NOMO-1 treated with DMSO at 0.1 percent for 48 hours (cell line): ENCODE measurements at regions not wholly inside any gene's neighbourhood (a gene's known extent, or its start where the extent isn't known, plus 50 kb on each side); places are given as distances from the start of the nearest gene placed in this dataset.

Experiments
- DNase-seq: peaks from one replicate; lab custom pipeline; 2025; ENCODE audit not compliant: unreplicated experiment; lab: John Stamatoyannopoulos, UW

DNA sequence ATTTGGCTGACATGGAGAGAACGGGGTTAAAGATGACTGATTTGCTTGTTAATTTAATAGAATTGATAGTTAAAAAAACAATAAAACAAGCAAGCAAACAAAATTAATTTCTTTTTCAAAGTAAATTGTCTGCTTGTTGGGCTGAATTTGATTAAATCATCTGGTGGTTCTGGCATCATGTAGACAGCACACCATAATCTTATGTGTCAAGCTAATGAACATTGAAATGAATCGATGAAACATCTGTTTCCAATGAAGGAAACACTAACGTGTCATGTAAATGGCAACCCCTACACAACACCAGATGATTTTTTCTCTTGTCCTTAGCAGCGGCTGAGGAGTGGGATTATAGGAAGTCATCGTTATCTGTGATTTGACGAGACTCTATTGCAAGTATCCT lies 399.6 kb upstream of the RAG2 start:
- no peak for DNase-seq

DNA sequence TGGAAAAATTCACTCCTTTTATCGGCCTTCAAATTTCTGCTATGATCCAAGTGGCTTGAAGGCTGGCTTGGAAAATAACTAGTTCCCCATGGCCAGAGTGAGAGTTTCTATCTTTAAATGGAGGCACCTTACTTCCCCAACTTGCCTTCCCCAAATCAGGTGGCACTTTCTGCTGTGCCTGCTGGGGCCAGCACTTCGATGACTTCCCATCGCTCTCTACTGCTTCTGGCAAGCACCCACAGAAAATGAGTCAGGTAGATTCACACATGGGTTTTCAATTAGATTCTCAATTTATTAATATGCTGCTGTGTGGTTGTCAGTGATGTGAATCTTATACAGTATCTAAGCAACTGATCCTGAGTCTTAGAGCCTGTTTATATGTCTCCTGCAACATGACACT lies 398.8 kb upstream of the RAG2 start:
- no peak for DNase-seq

DNA sequence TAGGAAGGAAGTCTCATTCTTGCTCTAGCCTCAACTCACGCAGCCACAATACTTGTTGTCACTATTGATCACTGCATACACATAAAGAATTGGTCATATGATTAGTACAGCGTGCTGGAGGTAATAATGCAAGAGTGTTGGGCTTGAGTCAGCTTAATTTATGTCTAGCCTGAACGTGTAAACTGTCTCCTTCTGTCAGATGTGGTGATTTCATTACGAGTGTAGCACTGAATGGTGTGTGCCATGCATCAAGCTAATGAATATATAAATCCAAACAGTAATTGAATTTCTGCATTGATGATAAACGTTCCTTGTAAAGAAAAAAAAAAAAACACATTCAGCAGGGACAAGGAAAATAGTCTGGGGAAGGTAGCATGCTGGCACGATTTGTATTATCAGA lies 396.2 kb upstream of the RAG2 start:
- no peak for DNase-seq

GRCh38 chr11:36988556-36988955 lies 390.5 kb upstream of the RAG2 start:
- no peak for DNase-seq

- no peak for DNase-seq
Measured at GRCh38 chr11:36985562-36985961, 387.5 kb upstream of the RAG2 start.

GRCh38 chr11:36976741-36977140 lies 378.7 kb upstream of the RAG2 start:
- no peak for DNase-seq

- no peak for DNase-seq
Measured at GRCh38 chr11:36974771-36975170, 376.7 kb upstream of the RAG2 start.

DNA sequence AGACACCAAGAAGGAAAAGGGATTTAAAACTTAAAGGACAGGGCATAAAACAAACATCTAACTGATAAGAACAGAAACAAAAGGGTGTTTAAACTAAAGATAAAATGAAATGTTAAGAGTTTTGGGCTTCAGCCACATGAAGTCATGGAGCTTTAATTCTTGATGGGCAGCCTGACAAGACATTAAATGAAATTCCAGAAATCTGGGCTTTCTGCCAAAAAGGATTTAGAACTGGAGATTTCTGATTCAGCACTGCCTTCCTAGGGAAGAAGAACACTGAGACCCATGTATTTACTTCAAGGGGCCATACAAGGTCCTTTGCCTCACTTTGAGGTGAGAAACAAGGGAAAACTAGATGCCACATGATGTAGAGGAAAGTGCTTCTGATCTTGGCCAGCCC lies 355.9 kb upstream of the RAG2 start:
- DNase-seq = no peak

GRCh38 chr11:36948460-36949127 lies 350.6 kb upstream of the RAG2 start:
- DNase-seq = no peak

GRCh38 chr11:36945384-36945783 lies 347.3 kb upstream of the RAG2 start:
- no peak for DNase-seq

- DNase-seq = no peak
Measured at GRCh38 chr11:36933481-36933880, 335.4 kb upstream of the RAG2 start.

GRCh38 chr11:36931139-36931538 lies 333.1 kb upstream of the RAG2 start:
- DNase-seq = no peak

GRCh38 chr11:36930256-36930655 lies 332.2 kb upstream of the RAG2 start:
- DNase-seq = no peak

DNA sequence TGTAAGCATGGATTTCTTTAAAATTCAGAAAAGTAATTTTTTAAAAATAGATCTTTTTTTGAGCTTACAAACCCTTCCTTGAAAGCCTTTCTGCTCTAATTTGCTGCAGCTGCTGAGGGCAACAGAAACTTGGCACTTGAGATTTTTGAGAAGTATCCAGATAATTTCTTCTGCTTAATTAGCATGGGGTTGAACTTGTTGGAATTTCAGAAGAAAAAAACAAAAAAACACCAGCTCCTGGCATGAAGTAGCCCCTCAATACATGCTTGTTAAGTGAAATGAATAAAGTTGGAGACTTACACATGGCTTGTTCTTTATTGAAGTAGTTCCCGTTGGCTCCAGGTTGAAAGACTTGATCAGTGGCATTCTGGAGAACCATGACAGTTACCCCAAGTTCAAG lies 331.4 kb upstream of the RAG2 start:
- DNase-seq = no peak

DNA sequence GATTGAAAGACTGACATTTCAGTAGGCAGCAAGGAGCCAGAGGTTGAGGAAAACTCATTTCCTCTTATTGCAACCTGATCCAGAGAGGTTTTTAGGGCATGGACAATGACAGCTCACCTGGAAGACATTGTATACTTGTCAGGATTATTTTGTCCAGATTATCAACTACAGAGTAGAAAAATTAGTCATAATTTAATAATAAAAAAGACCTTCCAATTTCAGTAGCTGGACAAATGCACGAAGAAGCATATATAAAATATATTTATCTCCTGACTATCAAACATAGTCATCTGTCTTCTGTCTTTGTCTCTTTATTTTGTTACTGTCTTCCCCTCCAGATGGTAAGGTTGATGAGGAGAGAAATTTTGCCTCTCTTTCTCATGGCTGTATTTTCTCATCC lies 330.6 kb upstream of the RAG2 start:
- DNase-seq = no peak

GRCh38 chr11:36899800-36900199 lies 301.8 kb upstream of the RAG2 start:
- DNase-seq = no peak

DNA sequence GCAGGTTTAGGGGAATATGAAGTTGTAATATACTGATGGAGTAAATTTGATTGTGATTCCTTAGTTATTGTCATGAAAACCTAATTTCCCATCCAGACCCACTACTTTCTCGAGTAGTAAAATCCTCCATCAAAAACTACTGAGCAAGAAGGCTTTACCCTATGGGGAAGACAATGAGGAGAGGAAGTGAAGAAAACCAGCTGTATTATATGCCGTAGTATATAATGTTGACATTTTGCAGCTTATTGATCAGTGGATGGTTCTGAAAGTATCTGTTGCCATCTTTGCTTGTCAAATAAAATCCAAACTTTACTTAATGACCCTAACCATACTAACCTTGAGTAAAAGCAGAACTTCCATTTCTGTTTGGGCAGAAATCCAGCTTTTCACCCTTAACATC lies 292.8 kb upstream of the RAG2 start:
- no peak for DNase-seq

DNA sequence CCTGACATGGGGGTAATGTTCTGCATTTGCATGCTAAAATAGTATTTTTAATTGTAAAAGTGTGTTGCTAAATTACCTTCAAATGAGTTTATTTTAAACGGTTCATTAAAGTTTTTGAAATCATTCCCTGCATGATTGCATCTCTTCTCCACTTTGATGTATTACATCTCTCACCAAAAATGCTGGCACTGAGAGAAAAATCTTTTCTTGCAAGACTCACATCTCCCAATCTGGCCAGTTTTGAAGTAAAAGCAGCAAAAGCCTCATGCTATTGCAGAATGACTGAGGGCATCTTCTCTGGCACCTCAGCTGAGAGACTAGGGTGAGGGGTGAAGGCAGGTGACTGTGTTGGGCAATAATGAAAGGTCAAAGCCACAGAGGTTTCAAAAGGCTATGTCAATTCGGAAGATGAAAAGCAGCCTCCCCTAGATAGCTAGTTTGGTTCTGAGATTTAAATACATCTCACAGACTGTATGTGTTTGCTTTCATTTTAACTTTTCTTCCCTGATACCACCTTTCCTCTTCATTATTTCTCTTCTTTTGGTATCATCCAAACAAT lies 292.2 kb upstream of the RAG2 start:
- no peak for DNase-seq

- DNase-seq = no peak
Measured at GRCh38 chr11:36885154-36885553, 287.1 kb upstream of the RAG2 start.

DNA sequence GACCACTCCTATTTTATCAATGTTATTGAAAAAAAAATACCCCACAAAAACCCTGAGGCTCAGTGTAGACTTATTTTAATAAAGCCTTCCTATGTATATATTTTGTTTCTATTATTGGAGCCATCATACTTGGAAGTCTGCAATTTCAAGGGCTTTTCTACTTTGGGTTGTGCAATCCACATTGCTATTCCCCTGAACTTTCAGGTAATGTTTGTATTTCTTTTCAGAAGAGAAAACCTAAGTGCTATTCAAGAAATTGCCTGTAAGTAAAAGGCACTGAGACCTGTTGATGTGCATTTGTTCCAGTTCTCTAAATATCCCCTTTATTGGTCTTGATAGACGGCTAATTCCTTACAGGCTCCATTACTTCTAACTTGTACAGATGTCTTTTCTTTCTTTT lies 280.7 kb upstream of the RAG2 start:
- DNase-seq = no peak

GRCh38 chr11:36877149-36877548 lies 279.1 kb upstream of the RAG2 start:
- DNase-seq = no peak

- DNase-seq = no peak
Measured at GRCh38 chr11:36876266-36876665, 278.2 kb upstream of the RAG2 start.

DNA sequence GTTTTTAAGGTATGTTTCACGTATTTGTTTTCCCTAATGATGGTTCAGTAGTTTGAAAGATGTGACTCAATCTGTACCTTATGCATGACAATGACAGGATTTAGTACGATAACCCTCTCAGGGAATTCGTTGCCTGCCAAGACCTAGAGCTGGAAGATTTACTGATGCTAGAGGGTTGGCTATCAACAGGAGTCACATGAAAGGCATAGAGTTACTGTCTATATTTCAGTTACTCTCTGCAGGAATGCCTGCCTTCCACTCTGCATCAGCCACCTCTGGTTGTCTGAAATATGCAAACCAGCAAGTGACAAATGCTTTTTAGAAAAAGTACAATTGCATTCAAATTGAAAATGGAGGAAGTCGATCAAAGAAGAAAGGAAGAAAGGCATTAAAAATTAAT lies 276.3 kb upstream of the RAG2 start:
- no peak for DNase-seq
